Fibroblast of lung (primary cell): ENCODE measurements at regions not wholly inside any gene's neighbourhood (a gene's known extent, or its start where the extent isn't known, plus 50 kb on each side); places are given as distances from the start of the nearest gene placed in this dataset.

Source experiments
- CTCF ChIP-seq, 2 donors: IDR thresholded peaks in 1 of 2; conservative IDR thresholded peaks in 1 of 2; 1 replicate in 1 of 2; 2 replicates in 1 of 2; pipeline ENCODE4 v1.5.1; 2011 to 2012; ENCODE audit warnings: low read length in 2 of 2, control low read depth in 1 of 2, inconsistent platforms in 1 of 2, low read depth in 1 of 2, mild to moderate bottlenecking in 1 of 2
- EZH2 ChIP-seq: IDR thresholded peaks from 2 replicates; pipeline ENCODE4 v1.5.1; 2012; ENCODE audit warnings: low read length, control low read depth, mild to moderate bottlenecking; ENCODE audit errors: missing control alignments

GRCh38 chr2:157933160-157933920, 57.2 kb upstream of the ACVR1 start:
- no peak for TF ChIP-seq CTCF (conservative IDR thresholded peaks at IDR 0.05 in 1 of 2, IDR thresholded peaks at IDR 0.05 in 1 of 2; ENCODE audit: low read depth in 1 of 2, low read length in 2 of 2)
- no peak for TF ChIP-seq EZH2
